ENCODE measurements at regions not wholly inside any gene's neighbourhood (a gene's known extent, or its start where the extent isn't known, plus 50 kb on each side); places are given as distances from the start of the nearest gene placed in this dataset.

DNA sequence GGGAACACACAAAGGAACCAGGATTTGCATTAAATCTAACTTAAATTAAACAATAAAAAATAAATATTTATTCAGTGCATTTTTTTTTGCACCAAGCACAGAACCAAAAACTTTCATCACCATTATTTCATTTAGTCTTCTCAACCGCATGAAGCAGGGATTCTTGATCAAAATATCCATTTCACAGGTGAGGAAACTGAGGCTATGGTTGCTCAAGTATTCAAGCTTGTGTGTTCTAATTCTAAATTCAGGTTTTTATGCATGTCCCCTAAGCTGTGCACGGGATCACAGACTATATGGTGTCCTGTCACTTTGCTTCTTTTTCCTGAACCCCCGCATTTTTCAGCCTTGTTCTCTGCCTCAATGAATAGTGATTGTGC, 64.3 kb upstream of the BCL6 start:
- TF ChIP-seq CTCF (IDR thresholded peaks at IDR 0.05) (no peak), POLR2AphosphoS5 (IDR thresholded peaks at IDR 0.05; ENCODE audit: low read depth, low read length) (no peak), TCF7L2 (IDR thresholded peaks at IDR 0.05; ENCODE audit: low read depth, low read length) (no peak), REST (IDR thresholded peaks at IDR 0.05; ENCODE audit: insufficient read depth in 1 of 2, low read depth in 2 of 2, low read length in 1 of 2) (no peak), SIN3A (IDR thresholded peaks at IDR 0.05; ENCODE audit: borderline replicate concordance, insufficient read depth, low read depth, low read length) (no peak)

Measured in Panc1 (cell line).